Loucy (cell line): ENCODE measurements at regions not wholly inside any gene's neighbourhood (a gene's known extent, or its start where the extent isn't known, plus 50 kb on each side); places are given as distances from the start of the nearest gene placed in this dataset.

Source experiments
- H2AFZ ChIP-seq: fragments of 200-600 bp; sonication (generic); 2 replicates; pipeline ENCODE4 v1.6.0; 2016; ENCODE audit warnings: antibody characterized with exemption, mild to moderate bottlenecking, low read length, moderate library complexity
- H3F3A ChIP-seq: fragments of 200-600 bp; 2 replicates; pipeline ENCODE4 v1.6.0; 2016; ENCODE audit warnings: antibody characterized with exemption, low read depth, mild to moderate bottlenecking
- H3K27me3 ChIP-seq: fragments of 200-600 bp; sonication (generic); 2 replicates; pipeline ENCODE4 v1.6.1; 2014; ENCODE audit warnings: low read length, mild to moderate bottlenecking; ENCODE audit not compliant: insufficient read depth, poor library complexity, severe bottlenecking
- H3K36me3 ChIP-seq: fragments of 200-600 bp; sonication (generic); 2 replicates; pipeline ENCODE4 v1.6.1; 2016; ENCODE audit warnings: low read length; ENCODE audit not compliant: insufficient read depth
- H3K4me1 ChIP-seq: fragments of 200-600 bp; sonication (generic); 2 replicates; pipeline ENCODE4 v1.5.1; 2014; ENCODE audit warnings: low read length, mild to moderate bottlenecking; ENCODE audit not compliant: insufficient read depth, poor library complexity, severe bottlenecking
- H3K4me2 ChIP-seq: fragments of 200-600 bp; sonication (generic); 2 replicates; pipeline ENCODE4 v1.6.0; 2014; ENCODE audit warnings: antibody characterized with exemption, low read length, low read depth, mild to moderate bottlenecking; ENCODE audit not compliant: poor library complexity, severe bottlenecking
- H3K4me3 ChIP-seq: fragments of 200-600 bp; sonication (generic); 2 replicates; pipeline ENCODE4 v1.5.1; 2014; ENCODE audit warnings: low read length, mild to moderate bottlenecking, mixed read lengths; ENCODE audit not compliant: poor library complexity, severe bottlenecking
- H3K79me2 ChIP-seq: fragments of 200-600 bp; sonication (generic); 2 replicates; pipeline ENCODE4 v1.6.1; 2014; ENCODE audit warnings: low read length; ENCODE audit not compliant: insufficient read depth
- H3K9ac ChIP-seq: fragments of 200-600 bp; sonication (generic); 2 replicates; pipeline ENCODE4 v1.6.0; 2014; ENCODE audit warnings: mild to moderate bottlenecking, low read depth, low read length, moderate library complexity; ENCODE audit not compliant: poor library complexity, severe bottlenecking
- H3K9me2 ChIP-seq: fragments of 200-600 bp; sonication (generic); replicated peaks from 2 replicates; pipeline ENCODE4 v1.6.1; 2016; ENCODE audit warnings: low read depth, low read length, mixed read lengths
- H3K9me3 ChIP-seq: fragments of 200-600 bp; sonication (generic); 2 replicates; pipeline ENCODE4 v1.6.1; 2014; ENCODE audit warnings: mild to moderate bottlenecking, antibody characterized with exemption, low read length, low read depth; ENCODE audit not compliant: insufficient read depth
- H4K20me1 ChIP-seq: fragments of 200-600 bp; sonication (generic); 2 replicates; pipeline ENCODE4 v1.6.0; 2014; ENCODE audit warnings: antibody characterized with exemption, low read length, mild to moderate bottlenecking; ENCODE audit not compliant: insufficient read depth, poor library complexity, severe bottlenecking
- CTCF ChIP-seq: fragments of 200-600 bp; sonication (generic); conservative IDR thresholded peaks from 2 replicates; pipeline ENCODE4 v1.5.1; 2014; ENCODE audit warnings: mild to moderate bottlenecking, antibody characterized with exemption, low read length
- EZH2phosphoT487 ChIP-seq: fragments of 200-600 bp; IDR thresholded peaks from 2 replicates; pipeline ENCODE4 v1.6.1; 2018; ENCODE audit warnings: antibody characterized with exemption, mild to moderate bottlenecking, moderate library complexity, borderline replicate concordance

GRCh38 chr3:8348076-8348475 is 153.5 kb upstream of the LMCD1 start:
- H3F3A ChIP-seq, result no peaks in the 10 kb centered on the region
- TF ChIP-seq CTCF (no peak), EZH2phosphoT487 (no peak)
- H2AFZ ChIP-seq, result no peak overlapping the region
- H3K9me3 ChIP-seq, result peaks cover 15% of the 10 kb centered on the region; the same call in 1 of the 2 replicates
- no peaks in the 10 kb centered on the region for H3K9me2 ChIP-seq
- H3K36me3 ChIP-seq, result peaks cover 4% of the 10 kb centered on the region; the same call in 1 of the 2 replicates
- H3K79me2 ChIP-seq, result no peaks in the 10 kb centered on the region
- H3K27me3 ChIP-seq, result no peaks in the 10 kb centered on the region
- no peaks in the 10 kb centered on the region for H3K4me1 ChIP-seq
- no peaks in the 10 kb centered on the region for H4K20me1 ChIP-seq
- H3K4me3 ChIP-seq, result no peak overlapping the region
- H3K9ac ChIP-seq, result no peak overlapping the region
- no peak overlapping the region for H3K4me2 ChIP-seq

GRCh38 chr3:8352475-8352874 is 149.1 kb upstream of the LMCD1 start:
- H3K9ac ChIP-seq, result no peak overlapping the region
- no peak overlapping the region for H2AFZ ChIP-seq
- TF ChIP-seq EZH2phosphoT487 (no peak), CTCF (no peak)

GRCh38 chr3:8353364-8353763 is 148.3 kb upstream of the LMCD1 start:
- H3F3A ChIP-seq, result no peaks in the 10 kb centered on the region
- TF ChIP-seq CTCF, result no peak
- no peak overlapping the region for H3K4me3 ChIP-seq
- peaks cover 34% of the 10 kb centered on the region for H3K4me1 ChIP-seq
- H3K4me2 ChIP-seq, result no peak overlapping the region
- H4K20me1 ChIP-seq, result no peaks in the 10 kb centered on the region
- no peak overlapping the region for H3K9ac ChIP-seq
- no peaks in the 10 kb centered on the region for H3K27me3 ChIP-seq
- no peak overlapping the region for H2AFZ ChIP-seq
- no peaks in the 10 kb centered on the region for H3K9me2 ChIP-seq
- no peaks in the 10 kb centered on the region for H3K9me3 ChIP-seq
- H3K79me2 ChIP-seq, result no peaks in the 10 kb centered on the region
- H3K36me3 ChIP-seq, result no peaks in the 10 kb centered on the region

More at GRCh38 chr3:8352475-8352874, 149.1 kb upstream of the LMCD1 start:
- no peaks in the 10 kb centered on the region for H3K27me3 ChIP-seq
- H3K9me2 ChIP-seq, result no peaks in the 10 kb centered on the region
- H3F3A ChIP-seq, result no peaks in the 10 kb centered on the region
- peaks cover 25% of the 10 kb centered on the region for H3K4me1 ChIP-seq
- no peaks in the 10 kb centered on the region for H4K20me1 ChIP-seq
- no peaks in the 10 kb centered on the region for H3K79me2 ChIP-seq
- no peak overlapping the region for H3K4me3 ChIP-seq
- no peaks in the 10 kb centered on the region for H3K36me3 ChIP-seq
- H3K9me3 ChIP-seq, result no peaks in the 10 kb centered on the region
- no peak overlapping the region for H3K4me2 ChIP-seq
